ENCODE measurements at regions not wholly inside any gene's neighbourhood (a gene's known extent, or its start where the extent isn't known, plus 50 kb on each side); places are given as distances from the start of the nearest gene placed in this dataset.

GRCh38 chr10:62870866-62871265, 54.7 kb upstream of the EGR2 start:
- TF ChIP-seq POLR2AphosphoS5 (IDR thresholded peaks at IDR 0.05; ENCODE audit: low read depth, low read length) (no peak), CTCF (IDR thresholded peaks at IDR 0.05 in 2 of 3, conservative IDR thresholded peaks at IDR 0.05 in 1 of 3; ENCODE audit: borderline replicate concordance in 1 of 3, insufficient read depth in 1 of 3, low read depth in 2 of 3, low read length in 2 of 3) (no peak), EZH2phosphoT487 (IDR thresholded peaks at IDR 0.05; ENCODE audit: borderline replicate concordance) (no peak), SRF (IDR thresholded peaks at IDR 0.05; ENCODE audit: low read depth) (no peak), RAD21 (IDR thresholded peaks at IDR 0.05; ENCODE audit: low read depth) (no peak), POLR2A (IDR thresholded peaks at IDR 0.05; ENCODE audit: borderline replicate concordance, extremely low read depth, insufficient read depth, insufficient read length) (no peak), YY1 (IDR thresholded peaks at IDR 0.05; ENCODE audit: extremely low read depth, insufficient replicate concordance, low read depth, low read length) (no peak), SP1 (IDR thresholded peaks at IDR 0.05; ENCODE audit: low read depth) (no peak), CBX3 (IDR thresholded peaks at IDR 0.05; ENCODE audit: low read depth) (no peak), MAX (IDR thresholded peaks at IDR 0.05) (no peak)

Data from HCT116 (cell line).